DND-41 (cell line): ENCODE measurements at regions not wholly inside any gene's neighbourhood (a gene's known extent, or its start where the extent isn't known, plus 50 kb on each side); places are given as distances from the start of the nearest gene placed in this dataset.

Source experiments
- CTCF ChIP-seq: IDR thresholded peaks from 2 replicates; pipeline ENCODE4 v1.5.1; 2012; ENCODE audit warnings: borderline replicate concordance, low read length, moderate library complexity, mild to moderate bottlenecking; ENCODE audit not compliant: poor library complexity, severe bottlenecking; ENCODE audit errors: extremely low read depth
- EZH2 ChIP-seq: IDR thresholded peaks from 3 replicates; pipeline ENCODE4 v1.6.1; 2012; ENCODE audit warnings: borderline replicate concordance, low read depth, mild to moderate bottlenecking, moderate library complexity, low read length, inconsistent platforms; ENCODE audit not compliant: severe bottlenecking

- TF ChIP-seq CTCF (no peak), EZH2 (no peak)
These were observed 482.9 kb upstream of the TEX13C start for GRCh38 chrX:124836786-124837185.
